ENCODE measurements at regions not wholly inside any gene's neighbourhood (a gene's known extent, or its start where the extent isn't known, plus 50 kb on each side); places are given as distances from the start of the nearest gene placed in this dataset.

DNA sequence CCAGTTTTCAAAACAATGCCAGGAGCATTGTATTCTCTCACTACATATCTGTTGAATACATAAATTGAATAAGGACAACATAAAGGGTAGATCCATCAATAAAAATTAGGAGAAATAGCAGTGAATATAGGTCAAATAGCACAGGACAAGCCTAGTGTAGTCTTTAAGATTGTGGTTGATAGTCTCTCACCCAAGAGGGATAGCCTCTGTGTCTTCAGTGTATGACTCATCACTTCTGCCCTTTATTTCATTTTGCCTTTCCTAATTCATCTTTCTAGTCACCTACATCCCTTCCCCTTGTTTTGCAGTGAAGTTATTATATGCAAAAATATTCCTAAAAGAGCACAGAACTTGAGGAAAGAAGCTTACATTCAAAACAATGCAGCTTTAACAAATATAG lies 335.0 kb upstream of the TUSC1 start:
- TF ChIP-seq ZNF175 (tag by site-specific recombination; IDR thresholded peaks at IDR 0.05) (no peak), ZBTB7A (tag by site-specific recombination; IDR thresholded peaks at IDR 0.05; ENCODE audit: low read depth) (no peak), CTCF (tag by site-specific recombination; IDR thresholded peaks at IDR 0.05) (no peak), TRIM28 (IDR thresholded peaks at IDR 0.05; ENCODE audit: borderline replicate concordance, low read length) (no peak), ZNF138 (tag by site-specific recombination; IDR thresholded peaks at IDR 0.05; ENCODE audit: borderline replicate concordance) (no peak), REST (tag by site-specific recombination; IDR thresholded peaks at IDR 0.05) (no peak), ZBTB1 (tag by site-specific recombination; IDR thresholded peaks at IDR 0.05) (no peak), PATZ1 (tag by site-specific recombination; IDR thresholded peaks at IDR 0.05) (no peak), ZNF785 (tag by site-specific recombination; IDR thresholded peaks at IDR 0.05) (no peak), TCF7L2 (IDR thresholded peaks at IDR 0.05; ENCODE audit: borderline replicate concordance, low read depth, low read length) (no peak), ATF2 (tag by site-specific recombination; IDR thresholded peaks at IDR 0.05; ENCODE audit: low read depth) (no peak)

All from HEK293 (cell line).